Hematopoietic multipotent progenitor cell treated with erythropoietin and hydrocortisone succinate and interleukin-3 and kit ligand, for 6 days (in vitro differentiated cells): ENCODE measurements at regions not wholly inside any gene's neighbourhood (a gene's known extent, or its start where the extent isn't known, plus 50 kb on each side); places are given as distances from the start of the nearest gene placed in this dataset.

Experiments used
- DNase-seq: peaks from one replicate; pipeline ENCODE4 v3.0.0-alpha.2; 2015

- no peak for DNase-seq
These were observed 244.7 kb upstream of the MMADHC start for GRCh38 chr2:149832324-149832723.

DNA sequence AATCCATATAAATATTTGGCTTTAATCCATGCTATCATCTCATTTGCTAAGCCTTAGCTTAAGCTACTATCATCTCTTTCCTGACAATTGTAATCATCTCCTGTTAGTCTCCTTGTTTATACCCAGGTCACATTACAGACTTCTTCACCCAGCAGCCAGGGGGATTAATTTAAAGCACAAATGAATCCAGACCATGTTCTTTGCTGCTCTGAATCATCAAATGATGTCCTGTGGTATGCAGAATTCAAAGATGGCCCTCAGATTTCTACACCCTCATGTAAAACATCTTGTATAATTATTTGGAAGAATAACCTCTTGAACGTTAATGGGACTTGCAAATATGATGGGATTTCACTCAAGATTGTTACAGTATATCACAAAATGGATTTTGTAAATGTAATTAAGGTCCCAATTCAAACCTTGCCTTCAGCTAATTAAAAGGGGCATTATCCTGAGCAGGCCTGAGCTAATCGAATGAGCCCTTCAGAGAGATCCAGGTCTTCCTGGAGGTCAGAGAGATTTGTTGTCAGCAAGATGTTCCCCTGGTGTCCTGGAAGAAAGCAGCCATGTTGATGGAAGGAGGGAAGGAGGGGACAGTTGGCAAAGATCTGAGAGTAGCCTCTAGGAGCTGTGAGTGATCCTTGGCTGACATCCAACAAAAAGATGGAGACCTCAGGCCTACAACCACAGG lies 241.1 kb upstream of the MMADHC start:
- peak; percentile 1 for DNase-seq

DNA sequence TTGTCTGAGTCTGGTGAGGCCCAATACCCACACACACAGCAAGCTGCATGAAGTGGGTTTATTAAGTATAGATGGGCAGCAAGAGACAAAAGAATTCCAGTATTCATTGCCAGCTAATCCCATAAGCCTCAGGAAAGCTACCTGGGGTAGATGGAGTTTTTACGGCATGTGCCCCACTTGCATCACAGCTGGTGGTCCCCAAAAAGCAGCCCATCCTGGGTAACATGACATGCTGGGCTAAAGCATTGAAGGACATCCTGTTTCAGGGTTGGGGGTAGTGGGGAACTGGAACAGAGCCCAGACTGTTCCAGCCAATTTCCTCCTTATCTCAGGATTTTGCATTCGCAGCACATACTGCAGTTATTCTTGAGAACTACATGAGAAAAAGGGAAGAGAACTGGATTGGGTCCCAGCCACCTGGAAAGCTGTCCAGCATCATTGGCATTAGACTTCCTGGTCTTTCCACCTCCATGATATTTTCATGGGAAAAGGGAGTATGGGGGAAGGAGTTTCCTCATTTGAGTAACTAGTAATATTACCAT lies 240.1 kb upstream of the MMADHC start:
- no peak for DNase-seq

GRCh38 chr2:149826471-149827125 lies 239.0 kb upstream of the MMADHC start:
- DNase-seq = no peak

- DNase-seq = no peak
These were observed 237.9 kb upstream of the MMADHC start for GRCh38 chr2:149825473-149825872.

DNA sequence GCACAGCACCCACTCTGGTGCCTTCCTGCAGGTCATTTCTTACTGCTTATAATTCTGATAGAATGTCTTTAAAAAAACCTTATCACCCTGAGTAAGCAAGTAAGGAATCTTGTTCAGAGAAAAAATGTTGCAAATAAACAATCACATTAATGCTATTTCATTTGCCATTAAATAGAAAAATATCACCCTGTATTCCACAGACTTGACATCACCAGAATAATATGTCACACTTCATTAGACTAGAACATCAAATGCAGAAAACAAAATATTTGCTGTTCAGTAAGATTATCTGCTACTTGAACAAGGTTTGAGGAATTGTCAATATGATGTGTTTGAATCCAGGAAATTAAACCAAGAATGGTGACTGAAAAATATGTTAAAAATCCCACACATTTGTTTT lies 236.6 kb upstream of the MMADHC start:
- no peak for DNase-seq

DNA sequence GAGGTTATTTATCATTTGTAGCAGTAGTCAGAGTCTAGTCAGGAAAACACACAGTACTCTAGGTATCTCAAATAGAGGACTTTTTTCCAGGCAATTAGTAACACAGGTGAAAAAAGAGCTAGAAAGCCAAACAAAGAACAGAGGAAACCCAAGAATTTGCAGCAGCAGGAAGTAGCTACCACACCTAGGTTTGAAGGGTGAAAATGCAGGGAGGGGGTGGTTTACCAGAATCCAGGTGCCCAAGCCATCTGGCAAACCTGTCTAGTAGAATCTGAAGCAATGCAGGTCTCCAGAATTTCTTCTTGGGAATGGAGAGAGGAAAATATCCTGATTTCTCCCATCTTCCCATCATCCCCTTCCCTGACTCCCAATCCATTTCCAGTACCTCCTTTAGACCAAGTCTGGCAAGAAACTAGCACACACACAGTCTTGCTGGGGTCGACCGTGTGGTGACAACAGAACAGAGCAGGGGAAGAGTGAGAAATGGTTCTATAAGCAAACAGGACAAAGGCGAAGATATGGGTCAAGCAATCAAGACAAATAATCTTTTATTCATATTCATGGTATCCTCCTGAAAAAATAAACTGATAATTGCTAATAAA lies 231.9 kb upstream of the MMADHC start:
- DNase-seq = no peak

GRCh38 chr2:149816756-149817551 lies 229.4 kb upstream of the MMADHC start:
- no peak for DNase-seq

DNA sequence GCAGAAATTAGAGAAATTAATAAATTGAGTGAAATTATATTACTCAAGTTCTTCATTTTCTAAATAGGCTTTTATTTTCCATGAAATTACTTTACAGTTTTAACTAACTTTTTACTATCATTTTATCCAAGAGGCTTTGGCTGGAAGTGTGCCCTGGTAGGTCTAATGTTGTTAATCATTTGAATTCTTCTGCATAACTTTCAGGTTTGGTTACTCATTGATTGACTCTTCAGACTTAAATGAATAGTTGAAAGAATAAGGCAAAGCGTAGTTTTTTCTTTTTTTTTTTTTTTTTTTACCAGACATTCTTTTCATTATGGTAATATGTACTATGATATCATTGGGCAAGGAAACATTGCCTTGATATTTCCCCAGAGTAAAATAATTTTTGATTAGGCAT lies 228.4 kb upstream of the MMADHC start:
- DNase-seq = no peak

DNA sequence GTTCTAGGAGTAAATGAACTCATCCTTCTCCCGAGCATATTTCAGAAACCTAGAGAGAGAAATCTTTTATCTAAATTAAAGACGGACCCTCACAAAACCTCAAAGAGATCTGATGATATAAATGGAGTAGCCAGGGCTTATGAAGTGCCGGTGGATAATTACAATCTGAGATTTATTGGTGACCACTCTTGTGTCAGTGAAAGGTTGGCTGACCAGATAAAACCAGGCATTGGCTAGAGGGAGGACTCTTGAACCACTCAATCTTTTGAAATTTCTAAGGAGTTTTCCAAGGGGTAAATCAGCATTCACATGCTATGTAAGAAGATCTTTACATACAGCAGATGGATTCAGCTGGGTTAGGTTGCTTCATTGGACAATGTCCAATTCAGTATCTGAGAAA lies 227.3 kb upstream of the MMADHC start:
- no peak for DNase-seq

- no peak for DNase-seq
These were observed 226.5 kb upstream of the MMADHC start for GRCh38 chr2:149814049-149814448.

DNA sequence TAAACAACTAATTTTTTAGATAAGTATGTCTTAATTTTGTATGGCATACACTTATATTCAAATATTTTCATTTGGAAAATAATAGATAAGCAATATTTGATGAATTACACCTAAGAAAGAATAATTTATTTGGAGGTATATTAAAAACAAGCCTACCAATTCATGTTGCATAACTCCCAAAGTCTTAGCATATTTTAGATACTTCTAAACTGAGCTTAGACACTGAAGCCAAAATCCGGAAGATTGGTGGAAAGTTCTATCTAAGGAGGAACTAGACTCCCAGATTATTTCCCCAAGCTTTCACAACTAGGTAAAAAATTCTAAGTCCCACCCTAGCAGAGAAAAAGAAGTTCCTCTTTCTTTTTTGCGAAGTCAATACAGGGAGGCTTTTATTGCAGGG lies 221.0 kb upstream of the MMADHC start:
- no peak for DNase-seq

DNA sequence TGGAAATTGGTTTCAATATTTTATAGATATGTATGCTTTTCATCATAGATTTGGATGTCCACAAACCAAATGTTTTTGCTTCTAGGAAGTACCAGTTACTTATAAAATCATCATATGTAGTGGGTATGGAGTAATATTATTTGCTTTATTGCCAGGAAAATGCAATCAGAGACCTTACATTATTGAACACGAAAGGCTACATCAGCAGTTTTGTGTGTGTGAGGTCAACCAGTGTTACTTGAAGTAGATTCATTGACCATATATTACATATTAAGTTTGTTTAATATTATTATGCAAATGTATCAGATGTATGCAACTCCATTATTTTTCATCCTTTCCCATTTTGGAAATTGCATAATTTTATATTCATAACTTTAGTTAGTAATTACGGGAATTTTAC lies 219.1 kb upstream of the MMADHC start:
- DNase-seq = no peak

GRCh38 chr2:149800624-149801542 lies 213.3 kb upstream of the MMADHC start:
- DNase-seq = no peak

DNA sequence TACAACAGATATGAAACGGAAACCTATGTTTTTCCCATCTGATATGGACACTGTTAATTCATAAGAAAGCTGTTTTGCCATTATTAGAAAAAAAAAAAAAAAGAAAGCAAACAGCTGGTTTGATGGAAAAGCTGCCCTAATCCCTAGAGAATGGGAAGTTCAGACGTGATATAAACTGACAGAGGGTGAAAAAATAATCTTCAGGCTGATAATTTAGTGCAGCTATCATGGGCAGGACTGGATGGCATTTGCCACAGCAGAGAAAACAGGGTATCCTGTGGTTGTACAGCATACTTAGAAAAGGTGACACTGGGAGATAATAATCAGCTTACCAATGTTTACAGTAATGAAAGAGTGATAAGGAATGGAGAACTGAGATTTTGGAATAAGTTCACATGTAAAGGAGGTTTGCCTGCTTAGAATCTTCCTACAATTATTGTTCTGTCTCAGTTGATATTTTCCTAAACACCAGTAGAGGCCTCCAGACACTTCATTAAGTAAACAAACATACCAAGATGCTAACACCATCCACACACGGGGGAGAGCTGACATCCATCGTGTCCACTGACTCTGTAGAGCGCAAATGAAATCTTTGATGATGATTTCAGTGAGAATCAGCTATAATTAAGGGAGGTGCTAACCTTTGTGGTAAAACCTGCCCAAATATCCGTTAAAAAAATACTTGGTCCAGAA lies 211.6 kb upstream of the MMADHC start:
- DNase-seq = peak; percentile 1

- no peak for DNase-seq
These were observed 209.5 kb upstream of the MMADHC start for GRCh38 chr2:149797030-149797429.

- DNase-seq = no peak
These were observed 202.0 kb upstream of the MMADHC start for GRCh38 chr2:149789549-149789948.

- no peak for DNase-seq
These were observed 199.6 kb upstream of the MMADHC start for GRCh38 chr2:149787206-149787605.

- no peak for DNase-seq
These were observed 195.7 kb upstream of the MMADHC start for GRCh38 chr2:149783284-149783683.

DNA sequence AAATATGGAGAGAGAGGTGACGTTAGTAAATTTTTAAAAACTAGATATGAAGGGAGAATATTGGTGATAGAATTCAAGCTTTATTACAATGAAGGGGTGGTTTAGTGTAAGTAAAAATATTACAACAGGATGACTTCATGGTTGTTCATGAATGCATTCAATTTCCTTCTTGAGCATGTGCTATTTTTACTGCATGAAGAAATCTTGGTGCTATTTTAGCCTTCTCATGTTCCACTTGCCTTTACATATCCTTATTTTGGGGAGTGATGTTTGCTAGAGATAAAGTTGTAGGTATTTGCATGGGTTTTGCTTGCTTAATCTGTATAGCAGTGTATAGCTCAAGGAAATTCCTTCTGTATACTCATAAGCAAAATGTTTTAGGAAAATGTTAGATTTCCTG lies 195.0 kb upstream of the MMADHC start:
- DNase-seq = no peak

DNA sequence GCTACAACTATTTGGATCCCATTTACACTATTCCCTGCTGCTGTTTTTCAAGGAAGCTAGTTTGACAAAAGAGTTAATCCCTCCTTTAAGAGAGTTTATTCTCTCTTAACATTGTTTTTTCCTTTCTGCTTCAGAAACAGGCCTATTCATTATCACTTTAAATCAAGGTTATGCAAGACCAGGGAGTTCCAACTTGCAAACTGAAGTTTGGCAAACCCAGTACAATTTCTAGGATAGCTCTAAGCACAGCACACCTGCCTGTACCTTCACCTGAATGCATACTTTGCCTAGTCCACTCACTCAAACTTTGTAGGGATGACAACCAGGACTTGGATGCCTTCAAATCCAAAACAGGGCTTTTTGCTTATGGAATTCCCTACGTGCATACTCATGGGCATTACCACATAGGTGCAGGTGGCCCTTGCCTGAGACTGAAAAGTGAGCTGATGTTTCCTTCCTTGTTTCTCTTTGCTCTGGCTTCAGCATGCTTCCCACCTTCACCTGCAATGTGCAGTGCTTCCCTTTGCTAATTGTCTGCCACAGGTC lies 193.8 kb upstream of the MMADHC start:
- DNase-seq = no peak
